H1 (cell line): ENCODE measurements at regions not wholly inside any gene's neighbourhood (a gene's known extent, or its start where the extent isn't known, plus 50 kb on each side); places are given as distances from the start of the nearest gene placed in this dataset.

Source experiments
- CTCF ChIA-PET: fragments of 300-600 bp; sonication (Branson Sonifier 250); formaldehyde crosslinking; loops from one replicate; lab custom pipeline; 2021; ENCODE audit not compliant: partially characterized antibody; lab: Charles Lee
- POLR2A ChIA-PET: fragments of 300-600 bp; sonication (Branson Sonifier 250); formaldehyde crosslinking; loops from one replicate; lab custom pipeline; 2021; ENCODE audit warnings: inconsistent platforms; ENCODE audit not compliant: partially characterized antibody; lab: Charles Lee
- DNase-seq, 2 experiments: peaks; one replicate each; pipeline versions ENCODE4 v3.0.0 to v3.0.0-alpha.2; 2010 to 2022; ENCODE audit warnings: low spot score in 2 of 2, low read depth in 1 of 2, mixed read lengths in 1 of 2
- FAIRE-seq: peaks from 2 replicates; lab custom pipeline; 2011; peaks lifted over from hg19 to GRCh38; lab: Jason Lieb, UNC
- H2AFZ ChIP-seq: 2 replicates; pipeline ENCODE4 v1.8.1; 2012; ENCODE audit warnings: low read length, inconsistent platforms
- H2AK5ac ChIP-seq: 2 replicates; pipeline ENCODE4 v1.6.1; 2013; ENCODE audit warnings: low read depth, low read length
- H2BK120ac ChIP-seq: replicated peaks from 2 replicates; pipeline ENCODE3; 2013; ENCODE audit warnings: low read depth, low read length, inconsistent platforms
- H2BK12ac ChIP-seq: 2 replicates; pipeline ENCODE4 v1.6.1; 2013; ENCODE audit warnings: low read depth, low read length
- H2BK15ac ChIP-seq: 2 replicates; pipeline ENCODE4 v1.6.1; 2013; ENCODE audit warnings: low read length
- H2BK20ac ChIP-seq: 2 replicates; pipeline ENCODE4 v1.6.1; 2013; ENCODE audit warnings: low read length
- H2BK5ac ChIP-seq: 2 replicates; pipeline ENCODE4 v1.6.1; 2013; ENCODE audit warnings: low read depth, low read length
- H3K14ac ChIP-seq: 2 replicates; pipeline ENCODE4 v1.6.1; 2013; ENCODE audit warnings: inconsistent platforms; ENCODE audit not compliant: insufficient read length
- H3K18ac ChIP-seq: 2 replicates; pipeline ENCODE4 v1.6.1; 2013; ENCODE audit warnings: low read length; ENCODE audit errors: extremely low read depth
- H3K23ac ChIP-seq: 2 replicates; pipeline ENCODE4 v1.6.1; 2013; ENCODE audit warnings: inconsistent platforms; ENCODE audit not compliant: insufficient read length
- H3K23me2 ChIP-seq: 2 replicates; pipeline ENCODE4 v1.6.1; 2013; ENCODE audit warnings: low read depth, low read length
- H3K27ac ChIP-seq: 2 replicates; pipeline ENCODE4 v1.6.1; 2011; ENCODE audit warnings: low read depth, low read length, inconsistent platforms
- H3K27me3 ChIP-seq, 4 experiments: replicated peaks in 1 of 4; 1 replicate in 1 of 4; 2 replicates in 3 of 4; pipeline versions ENCODE4 v1.6.1 to v1.8.1; 2011 to 2013; ENCODE audit warnings: low read length in 3 of 4, mild to moderate bottlenecking in 3 of 4, inconsistent platforms in 2 of 4, mixed read lengths in 2 of 4, moderate library complexity in 1 of 4; ENCODE audit not compliant: control insufficient read depth in 3 of 4, insufficient read depth in 3 of 4; ENCODE audit errors: extremely low read depth in 1 of 4
- H3K36me3 ChIP-seq, 4 experiments: 2 replicates each; pipeline versions ENCODE4 v1.6.1 to v1.8.1; 2011 to 2013; ENCODE audit warnings: mild to moderate bottlenecking in 4 of 4, low read length in 3 of 4, moderate library complexity in 2 of 4, control low read depth in 1 of 4, inconsistent platforms in 1 of 4; ENCODE audit not compliant: insufficient read depth in 4 of 4, control insufficient read depth in 2 of 4
- H3K4ac ChIP-seq: replicated peaks from 2 replicates; pipeline ENCODE3; 2013; ENCODE audit warnings: low read length, low read depth, mixed read lengths, inconsistent platforms; ENCODE audit not compliant: insufficient read length
- H3K4me1 ChIP-seq, 4 experiments: replicated peaks in 1 of 4; 1 replicate in 1 of 4; 2 replicates in 3 of 4; pipeline versions ENCODE4 v1.6.1 to v1.8.1; 2011 to 2013; ENCODE audit warnings: low read length in 3 of 4, inconsistent platforms in 2 of 4, mixed read lengths in 1 of 4; ENCODE audit not compliant: insufficient read depth in 4 of 4, control insufficient read depth in 3 of 4
- H3K4me2 ChIP-seq, 2 experiments: 2 replicates each; pipeline versions ENCODE4 v1.6.1 to v1.8.1; 2011 to 2013; ENCODE audit warnings: low read depth in 2 of 2, low read length in 2 of 2, control low read depth in 1 of 2, inconsistent platforms in 1 of 2, mild to moderate bottlenecking in 1 of 2; ENCODE audit not compliant: insufficient read depth in 1 of 2
- H3K4me3 ChIP-seq, 4 experiments: fragments of 200-600, 300-600 bp in 1 of 4; sonication (generic), shearing (Covaris generic), sonication (Bioruptor Twin) in 1 of 4; 2 replicates each; pipeline versions ENCODE4 v1.5.1 to v1.8.1; 2011 to 2016; ENCODE audit warnings: low read length in 4 of 4, low read depth in 3 of 4, control low read depth in 2 of 4, inconsistent platforms in 2 of 4, mild to moderate bottlenecking in 2 of 4, mixed read lengths in 1 of 4, moderate library complexity in 1 of 4; ENCODE audit not compliant: insufficient read depth in 2 of 4; ENCODE audit errors: extremely low read depth in 1 of 4
- H3K56ac ChIP-seq: replicated peaks from 2 replicates; pipeline ENCODE3; 2013; ENCODE audit warnings: low read depth, mild to moderate bottlenecking, mixed read lengths, low read length, inconsistent platforms; ENCODE audit not compliant: insufficient read length
- H3K79me1 ChIP-seq: 2 replicates; pipeline ENCODE4 v1.6.1; 2013; ENCODE audit warnings: low read depth, low read length, control low read depth
- H3K79me2 ChIP-seq, 2 experiments: 2 replicates each; pipeline versions ENCODE4 v1.6.1 to v1.8.1; 2012 to 2013; ENCODE audit warnings: low read length in 2 of 2, mild to moderate bottlenecking in 2 of 2, inconsistent platforms in 1 of 2; ENCODE audit not compliant: insufficient read depth in 2 of 2, control insufficient read depth in 1 of 2
- H3K9ac ChIP-seq, 4 experiments: replicated peaks in 1 of 4; 1 replicate in 1 of 4; 2 replicates in 3 of 4; pipeline versions ENCODE4 v1.6.1 to v1.8.1; 2011 to 2013; ENCODE audit warnings: low read depth in 3 of 4, low read length in 3 of 4, control low read depth in 2 of 4, mild to moderate bottlenecking in 2 of 4, moderate library complexity in 2 of 4, inconsistent platforms in 1 of 4; ENCODE audit errors: extremely low read depth in 1 of 4
- H3K9me3 ChIP-seq, 2 experiments: 2 replicates each; pipeline versions ENCODE4 v1.6.1 to v1.8.1; 2012 to 2013; ENCODE audit warnings: mild to moderate bottlenecking in 2 of 2, moderate library complexity in 2 of 2, control low read depth in 1 of 2, inconsistent platforms in 1 of 2, low read depth in 1 of 2, low read length in 1 of 2, mixed read lengths in 1 of 2; ENCODE audit not compliant: insufficient read depth in 2 of 2
- H4K20me1 ChIP-seq, 2 experiments: replicated peaks in 1 of 2; 2 replicates each; pipeline versions ENCODE3 to v1.8.1; 2011 to 2013; ENCODE audit warnings: inconsistent platforms in 2 of 2, low read length in 2 of 2, mild to moderate bottlenecking in 1 of 2; ENCODE audit not compliant: insufficient read depth in 2 of 2, control insufficient read depth in 1 of 2
- H4K5ac ChIP-seq: 2 replicates; pipeline ENCODE4 v1.6.1; 2013; ENCODE audit warnings: low read length, low read depth, mixed read lengths, inconsistent platforms; ENCODE audit not compliant: insufficient read length
- H4K8ac ChIP-seq: 2 replicates; pipeline ENCODE4 v1.8.0; 2013; ENCODE audit warnings: mild to moderate bottlenecking, moderate library complexity, low read length, inconsistent platforms; ENCODE audit not compliant: insufficient read depth; ENCODE audit errors: extremely low read depth
- H4K91ac ChIP-seq: replicated peaks from 2 replicates; pipeline ENCODE3; 2013; ENCODE audit warnings: low read length, mixed read lengths, inconsistent platforms; ENCODE audit not compliant: insufficient read length
- ASH2L ChIP-seq: fragments of 200-600, 300-600 bp; sonication (generic); IDR thresholded peaks from one replicate; pipeline ENCODE4 v1.7.1; 2017; ENCODE audit warnings: low read length
- BACH1 ChIP-seq: IDR thresholded peaks from 2 replicates; pipeline ENCODE4 v1.6.1; 2012; ENCODE audit warnings: low read length, improper control_type of control experiment
- CHD2 ChIP-seq: IDR thresholded peaks from 2 replicates; pipeline ENCODE4 v1.6.1; 2012; ENCODE audit warnings: low read length, improper control_type of control experiment
- GTF2F1 ChIP-seq: IDR thresholded peaks from 2 replicates; pipeline ENCODE4 v1.6.1; 2012; ENCODE audit warnings: low read depth, low read length, improper control_type of control experiment, borderline replicate concordance
- JUN ChIP-seq: IDR thresholded peaks from 2 replicates; pipeline ENCODE4 v1.6.1; 2011; ENCODE audit warnings: low read depth, mild to moderate bottlenecking, improper control_type of control experiment, low read length
- KDM4A ChIP-seq: IDR thresholded peaks from one replicate; pipeline ENCODE4 v1.7.1; 2012; ENCODE audit warnings: low read depth, mild to moderate bottlenecking, moderate library complexity, low read length, inconsistent platforms; ENCODE audit not compliant: severe bottlenecking
- MAFK ChIP-seq: IDR thresholded peaks from 2 replicates; pipeline ENCODE4 v1.6.1; 2012; ENCODE audit warnings: low read depth, mild to moderate bottlenecking, improper control_type of control experiment, low read length
- POLR2A ChIP-seq, 2 experiments: IDR thresholded peaks; 1 replicate in 1 of 2; 2 replicates in 1 of 2; pipeline ENCODE4 v1.6.1; 2011; ENCODE audit warnings: low read depth in 2 of 2, low read length in 2 of 2, mild to moderate bottlenecking in 2 of 2; ENCODE audit errors: control extremely low read depth in 1 of 2
- RNF2 ChIP-seq: fragments of 200-900, 300-1000 bp; sonication (generic); IDR thresholded peaks from 2 replicates; pipeline ENCODE4 v1.7.1; 2016; ENCODE audit warnings: borderline replicate concordance, low read depth, mild to moderate bottlenecking, antibody characterized with exemption, low read length; ENCODE audit not compliant: poor library complexity, severe bottlenecking; ENCODE audit errors: missing control alignments
- SP1 ChIP-seq: IDR thresholded peaks from 2 replicates; pipeline ENCODE4 v1.6.1; 2011; ENCODE audit warnings: low read depth, low read length
- SRF ChIP-seq: IDR thresholded peaks from 2 replicates; pipeline ENCODE4 v1.6.1; 2011; ENCODE audit warnings: mild to moderate bottlenecking, low read depth, low read length, moderate library complexity
- TEAD4 ChIP-seq: IDR thresholded peaks from 2 replicates; pipeline ENCODE4 v1.6.1; 2012; ENCODE audit warnings: low read depth, low read length, inconsistent platforms, mixed read lengths
- YY1 ChIP-seq: IDR thresholded peaks from 2 replicates; pipeline ENCODE4 v1.6.1; 2011; ENCODE audit warnings: low read depth, mild to moderate bottlenecking, low read length
- WGBS, 2 experiments: shearing (Covaris generic) in 1 of 2; methylation state at CpG; one replicate each; pipeline versions ENCODE4 v1.1.6 to v1.1.7; 2013 to 2015; ENCODE audit warnings: low lambda C conversion rate in 2 of 2, mixed read lengths in 2 of 2, inconsistent platforms in 1 of 2, low coverage in 1 of 2, missing lambda C conversion rate in 1 of 2; ENCODE audit not compliant: insufficient replicate concordance in 2 of 2, insufficient coverage in 1 of 2, insufficient read length in 1 of 2; ENCODE audit errors: extremely low coverage in 1 of 2, missing lambda C conversion rate in 1 of 2; 5-methylcytosine and 5-hydroxymethylcytosine counted together
- TF ChIP-seq, protein P1 (sequence below): IDR thresholded peaks from 2 replicates; pipeline ENCODE4 v1.6.1; 2012; ENCODE audit warnings: inconsistent platforms

DNA sequence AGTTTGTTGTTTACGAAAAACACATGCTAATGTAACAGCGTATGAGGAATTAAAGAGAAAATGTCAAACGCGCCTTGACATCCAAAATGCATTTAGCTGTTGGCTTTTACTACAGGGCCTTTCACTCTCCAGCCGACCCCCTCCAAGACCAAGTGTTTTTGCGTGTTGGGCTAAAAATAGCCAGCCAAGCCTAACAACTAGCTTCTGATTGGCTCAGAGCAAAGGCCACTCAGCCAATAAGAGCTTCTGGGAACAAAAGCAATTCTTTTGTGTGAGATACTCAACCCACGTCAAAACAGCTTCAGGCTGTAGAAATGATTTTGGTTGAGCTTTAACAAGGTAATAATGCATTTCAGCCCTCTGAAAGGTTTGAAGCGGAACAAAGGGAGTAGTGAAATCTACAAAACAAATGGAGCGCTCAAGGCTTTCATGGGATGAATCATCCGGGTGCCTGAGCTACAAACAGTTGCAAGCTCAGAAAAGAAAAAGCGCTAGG lies 198.7 kb upstream of the DCN start:
- peak overlapping the region; percentile 31 to 79 for H3K4me2 ChIP-seq
- H3K4me3 ChIP-seq, result peak overlapping the region; percentile 1 to 65 (median 16); a peak in 6 of 8 replicates
- no peaks in the 10 kb centered on the region for H4K20me1 ChIP-seq
- no peaks in the 10 kb centered on the region for H3K36me3 ChIP-seq
- no peaks in the 10 kb centered on the region for H3K9me3 ChIP-seq
- no peak overlapping the region for H4K91ac ChIP-seq
- no peaks in the 10 kb centered on the region for H3K27me3 ChIP-seq
- H3K79me2 ChIP-seq, result no peaks in the 10 kb centered on the region
- 1% methylated on average over 11 of the region's 11 CpGs; no CpG with 5 or more reads in 1 of the 2 experiments for WGBS, 2 experiments
- H4K8ac ChIP-seq, result no peak overlapping the region
- H3K79me1 ChIP-seq, result no peaks in the 10 kb centered on the region
- H3K18ac ChIP-seq, result no peak overlapping the region
- no peak overlapping the region for H2AK5ac ChIP-seq
- FAIRE-seq (peak; percentile 99), DNase-seq (peak; percentile 64 to 66)
- H4K5ac ChIP-seq, result peak overlapping the region; percentile 80
- H3K4ac ChIP-seq, result no peak overlapping the region
- H2BK120ac ChIP-seq, result no peak overlapping the region
- H3K23me2 ChIP-seq, result no peaks in the 10 kb centered on the region
- peaks cover 0 to 14% (median 2%) of the 10 kb centered on the region in 4 experiments; a peak in 5 of 7 replicates for H3K4me1 ChIP-seq
- ChIA-PET CTCF (interaction anchor here (0.6 to 2.5 kb wide), 43 partner anchors 10 to 1268 kb away, joined by 3 to 41 read pairs (median 4); no protein-coding TSS in a partner anchor), POLR2A (interaction anchor here (0.7 to 4.4 kb wide), 5 partner anchors 8 to 1269 kb away, joined by 3 to 31 read pairs (median 3); partner anchors contain the start of gene BTG1)
- no peak overlapping the region; the same call in 1 of the 2 replicates for H2BK12ac ChIP-seq
- no peak overlapping the region for H3K23ac ChIP-seq
- H3K27ac ChIP-seq, result peak overlapping the region; percentile 76
- H2AFZ ChIP-seq, result no peak overlapping the region
- no peak overlapping the region for H2BK5ac ChIP-seq
- H3K9ac ChIP-seq, result peak overlapping the region in 1 of 4 experiments; percentile 22; a peak in 2 of 7 replicates
- H3K56ac ChIP-seq, result no peak overlapping the region
- H3K14ac ChIP-seq, result no peak overlapping the region
- H2BK15ac ChIP-seq, result no peak overlapping the region
- H2BK20ac ChIP-seq, result no peak overlapping the region
- TF ChIP-seq JUN (peak; percentile 47; the same call in 1 of the 2 replicates), ASH2L (peak; percentile 74), YY1 (no peak), POLR2A (IDR thresholded peaks at IDR 0.05; ENCODE audit: control extremely low read depth in 1 of 2, low read depth in 2 of 2, low read length in 2 of 2) (no peak; a peak in 1 of 3 replicates), MAFK (no peak), TEAD4 (no peak), CHD2 (peak; percentile 67; the same call in 1 of the 2 replicates), KDM4A (no peak), SP1 (peak; percentile 91), SRF (no peak), GTF2F1 (no peak), RNF2 (no peak), BACH1 (no peak)
- TF ChIP-seq, protein P1, sequence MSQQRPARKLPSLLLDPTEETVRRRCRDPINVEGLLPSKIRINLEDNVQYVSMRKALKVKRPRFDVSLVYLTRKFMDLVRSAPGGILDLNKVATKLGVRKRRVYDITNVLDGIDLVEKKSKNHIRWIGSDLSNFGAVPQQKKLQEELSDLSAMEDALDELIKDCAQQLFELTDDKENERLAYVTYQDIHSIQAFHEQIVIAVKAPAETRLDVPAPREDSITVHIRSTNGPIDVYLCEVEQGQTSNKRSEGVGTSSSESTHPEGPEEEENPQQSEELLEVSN, result no peak
